ENCODE measurements at regions not wholly inside any gene's neighbourhood (a gene's known extent, or its start where the extent isn't known, plus 50 kb on each side); places are given as distances from the start of the nearest gene placed in this dataset.

DNA sequence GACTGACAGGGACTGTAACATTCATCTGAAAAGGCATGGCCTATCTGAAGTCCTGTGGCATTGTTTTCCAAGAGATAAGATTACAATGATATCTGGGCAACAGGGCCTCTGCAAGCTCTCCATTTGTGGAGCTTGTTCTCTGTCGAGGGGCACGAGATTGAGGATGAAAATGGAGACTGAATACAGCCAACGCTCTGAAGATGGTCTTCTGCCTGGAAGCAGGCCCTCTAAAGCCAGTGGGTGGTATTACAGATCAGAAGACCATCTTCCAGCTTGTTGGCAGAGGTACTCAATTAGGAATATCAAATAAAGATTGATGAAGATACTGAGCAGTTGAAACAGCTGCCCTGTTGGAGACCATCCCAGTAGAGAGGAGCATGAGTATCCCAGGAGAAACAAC lies 288.2 kb downstream of the CENPW start:
- no peak for TF ChIP-seq CTCF (IDR thresholded peaks at IDR 0.05)

DNA sequence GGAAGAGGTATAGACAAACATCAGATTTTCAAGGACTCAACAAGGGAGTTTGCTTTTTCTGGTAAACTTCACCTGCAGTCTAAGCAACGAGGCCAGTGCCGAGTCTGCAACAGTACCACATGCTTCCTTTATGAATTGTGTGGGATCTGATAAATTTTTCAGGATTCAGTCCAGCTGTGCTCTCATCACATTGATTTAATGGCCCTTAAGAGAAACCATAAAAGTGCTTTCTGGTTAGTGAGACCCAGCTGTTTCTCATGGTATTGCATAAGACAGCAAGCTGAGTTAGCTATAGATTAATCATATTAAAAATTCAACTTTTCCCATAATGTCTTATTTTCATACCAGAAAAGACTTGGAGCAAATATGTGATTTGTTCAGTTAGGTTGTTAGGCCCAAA lies 291.4 kb downstream of the CENPW start:
- no peak for TF ChIP-seq CTCF (IDR thresholded peaks at IDR 0.05)

DNA sequence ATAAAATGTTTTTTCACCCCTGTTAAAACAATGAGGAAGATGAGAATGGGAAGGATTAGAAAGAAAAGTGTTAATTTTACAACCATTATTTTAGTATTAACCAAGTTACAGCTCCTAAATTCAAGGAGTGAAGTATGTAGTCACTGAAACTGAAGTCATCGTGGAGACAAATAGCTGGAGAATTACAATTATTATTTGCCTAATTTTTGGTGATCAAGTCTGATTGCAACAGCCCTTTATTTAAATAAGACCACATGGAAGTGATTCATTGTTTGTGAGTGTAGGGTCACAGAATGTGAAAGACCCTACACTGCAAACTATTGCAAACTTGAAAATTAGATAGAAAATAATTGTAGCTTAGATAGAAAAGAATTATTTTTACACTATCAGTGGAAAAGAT lies 292.4 kb downstream of the CENPW start:
- no peak for TF ChIP-seq CTCF (IDR thresholded peaks at IDR 0.05)

GRCh38 chr6:126633373-126633772 lies 293.5 kb downstream of the CENPW start:
- TF ChIP-seq CTCF (IDR thresholded peaks at IDR 0.05) = no peak

- TF ChIP-seq CTCF (IDR thresholded peaks at IDR 0.05) = no peak
Measured at GRCh38 chr6:126640356-126640755, 300.4 kb downstream of the CENPW start.

DNA sequence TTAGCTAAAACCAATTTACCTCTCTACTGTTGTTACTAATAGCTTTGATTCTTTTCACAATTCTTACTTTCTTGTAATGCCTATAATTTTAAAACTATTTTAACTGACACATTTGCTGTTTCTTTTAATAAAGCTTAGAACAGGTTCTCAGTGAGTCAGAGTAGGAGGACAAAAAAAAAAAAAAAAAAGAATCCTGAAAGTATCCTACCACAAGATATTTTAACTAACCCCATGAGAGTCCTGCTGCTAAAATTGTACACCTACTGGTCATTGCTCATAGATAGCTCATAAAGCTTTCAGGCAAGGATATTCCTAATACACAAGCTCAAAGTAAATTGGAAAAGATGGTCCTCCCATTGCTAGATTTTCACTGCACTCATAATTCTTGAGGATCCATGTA lies 301.0 kb downstream of the CENPW start:
- no peak for TF ChIP-seq CTCF (IDR thresholded peaks at IDR 0.05)

DNA sequence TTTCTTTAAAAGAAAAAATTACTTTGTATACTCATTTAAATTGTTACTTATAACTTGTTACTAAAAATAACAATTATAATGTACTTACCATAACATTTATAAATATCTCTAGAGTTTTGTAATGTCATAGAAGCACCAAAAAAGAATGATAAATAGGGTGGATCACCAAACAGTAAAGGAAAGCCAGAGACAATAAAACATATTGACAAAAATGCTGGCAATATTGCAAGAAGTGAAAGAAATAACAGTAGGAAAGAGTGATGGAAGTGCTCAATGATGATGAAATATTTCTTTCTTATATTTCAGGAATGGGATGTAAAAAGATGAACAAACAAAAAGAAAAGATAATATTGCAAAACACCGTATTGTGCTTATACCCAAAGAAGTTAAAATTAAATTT lies 301.7 kb downstream of the CENPW start:
- no peak for TF ChIP-seq CTCF (IDR thresholded peaks at IDR 0.05)

DNA sequence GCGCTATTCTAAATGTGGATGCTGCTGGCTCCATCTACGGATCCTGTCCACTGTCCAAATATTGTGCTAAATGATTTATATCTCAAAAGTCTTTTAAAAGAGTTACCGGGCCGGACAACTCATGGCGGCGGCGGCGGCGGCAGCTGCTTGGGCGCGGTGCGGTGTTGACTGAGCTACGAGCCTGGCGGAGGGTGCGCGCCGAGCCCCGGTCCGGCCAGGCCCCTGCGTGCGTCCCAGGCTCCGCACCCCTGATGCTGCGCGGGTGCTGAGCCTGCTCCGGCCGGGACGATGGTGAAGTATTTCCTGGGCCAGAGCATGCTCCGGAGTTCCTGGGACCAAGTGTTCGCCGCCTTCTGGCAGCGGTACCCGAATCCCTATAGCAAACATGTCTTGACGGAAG lies 303.4 kb downstream of the CENPW start:
- no peak for TF ChIP-seq CTCF (IDR thresholded peaks at IDR 0.05)

Measured in LNCAP (cell line).